ENCODE measurements at regions not wholly inside any gene's neighbourhood (a gene's known extent, or its start where the extent isn't known, plus 50 kb on each side); places are given as distances from the start of the nearest gene placed in this dataset.

GRCh38 chr10:88082806-88083596, 219.6 kb downstream of the PTEN start:
- no peak for DNase-seq (ENCODE audit: low read depth)

- no peak for DNase-seq (ENCODE audit: low read depth)
Measured at GRCh38 chr10:88083597-88083989, 220.2 kb downstream of the PTEN start.

GRCh38 chr10:88086187-88086960, 222.9 kb downstream of the PTEN start:
- no peak for DNase-seq (ENCODE audit: low read depth)

- no peak for DNase-seq (ENCODE audit: low read depth)
Measured at GRCh38 chr10:88088441-88089340, 225.3 kb downstream of the PTEN start.

GRCh38 chr10:88089498-88089897, 226.1 kb downstream of the PTEN start:
- DNase-seq (ENCODE audit: low read depth): no peak

- no peak for DNase-seq (ENCODE audit: low read depth)
Measured at GRCh38 chr10:88090568-88091214, 227.3 kb downstream of the PTEN start.

- peak; percentile 36 for DNase-seq (ENCODE audit: low read depth)
Measured at GRCh38 chr10:88091490-88092061, 228.2 kb downstream of the PTEN start.

GRCh38 chr10:88092265-88092664, 228.8 kb downstream of the PTEN start:
- DNase-seq (ENCODE audit: low read depth): no peak

GRCh38 chr10:88092973-88093372, 229.5 kb downstream of the PTEN start:
- DNase-seq (ENCODE audit: low read depth): no peak

- DNase-seq (ENCODE audit: low read depth): no peak
Measured at GRCh38 chr10:88094795-88095194, 231.4 kb downstream of the PTEN start.

- no peak for DNase-seq (ENCODE audit: low read depth)
Measured at GRCh38 chr10:88095223-88095721, 231.8 kb downstream of the PTEN start.

- DNase-seq (ENCODE audit: low read depth): no peak
Measured at GRCh38 chr10:88095778-88096431, 232.5 kb downstream of the PTEN start.

- no peak for DNase-seq (ENCODE audit: low read depth)
Measured at GRCh38 chr10:88097092-88097516, 233.7 kb downstream of the PTEN start.

- DNase-seq (ENCODE audit: low read depth): no peak
Measured at GRCh38 chr10:88097536-88097935, 234.1 kb downstream of the PTEN start.

GRCh38 chr10:88100281-88100680, 236.9 kb downstream of the PTEN start:
- no peak for DNase-seq (ENCODE audit: low read depth)

GRCh38 chr10:88101666-88102065, 238.2 kb downstream of the PTEN start:
- DNase-seq (ENCODE audit: low read depth): no peak

GRCh38 chr10:88103576-88103975, 240.2 kb downstream of the PTEN start:
- no peak for DNase-seq (ENCODE audit: low read depth)

GRCh38 chr10:88104223-88104622, 240.8 kb downstream of the PTEN start:
- no peak for DNase-seq (ENCODE audit: low read depth)

- DNase-seq (ENCODE audit: low read depth): no peak
Measured at GRCh38 chr10:88106366-88106765, 242.9 kb downstream of the PTEN start.

- no peak for DNase-seq (ENCODE audit: low read depth)
Measured at GRCh38 chr10:88107296-88108097, 244.1 kb downstream of the PTEN start.

Data from stimulated activated CD8-positive, alpha-beta memory T cell treated with anti-CD3 and anti-CD28 coated beads, Interleukin-12 subunit alpha, Interleukin-12 subunit beta, amount 100 ng/mL, for 4 hours (primary cell).